H1 (cell line): ENCODE measurements at regions not wholly inside any gene's neighbourhood (a gene's known extent, or its start where the extent isn't known, plus 50 kb on each side); places are given as distances from the start of the nearest gene placed in this dataset.

Experiments used
- CTCF ChIA-PET: fragments of 300-600 bp; sonication (Branson Sonifier 250); formaldehyde crosslinking; loops from one replicate; lab custom pipeline; 2021; ENCODE audit not compliant: partially characterized antibody; lab: Charles Lee
- POLR2A ChIA-PET: fragments of 300-600 bp; sonication (Branson Sonifier 250); formaldehyde crosslinking; loops from one replicate; lab custom pipeline; 2021; ENCODE audit warnings: inconsistent platforms; ENCODE audit not compliant: partially characterized antibody; lab: Charles Lee
- DNase-seq, 2 experiments: peaks; one replicate each; pipeline versions ENCODE4 v3.0.0 to v3.0.0-alpha.2; 2010 to 2022; ENCODE audit warnings: low spot score in 2 of 2, low read depth in 1 of 2, mixed read lengths in 1 of 2
- FAIRE-seq: peaks from 2 replicates; lab custom pipeline; 2011; peaks lifted over from hg19 to GRCh38; lab: Jason Lieb, UNC
- H2AFZ ChIP-seq: 2 replicates; pipeline ENCODE4 v1.8.1; 2012; ENCODE audit warnings: low read length, inconsistent platforms
- H2AK5ac ChIP-seq: 2 replicates; pipeline ENCODE4 v1.6.1; 2013; ENCODE audit warnings: low read depth, low read length
- H2BK120ac ChIP-seq: replicated peaks from 2 replicates; pipeline ENCODE3; 2013; ENCODE audit warnings: low read depth, low read length, inconsistent platforms
- H2BK12ac ChIP-seq: 2 replicates; pipeline ENCODE4 v1.6.1; 2013; ENCODE audit warnings: low read depth, low read length
- H2BK15ac ChIP-seq: 2 replicates; pipeline ENCODE4 v1.6.1; 2013; ENCODE audit warnings: low read length
- H2BK20ac ChIP-seq: 2 replicates; pipeline ENCODE4 v1.6.1; 2013; ENCODE audit warnings: low read length
- H2BK5ac ChIP-seq: 2 replicates; pipeline ENCODE4 v1.6.1; 2013; ENCODE audit warnings: low read depth, low read length
- H3K14ac ChIP-seq: 2 replicates; pipeline ENCODE4 v1.6.1; 2013; ENCODE audit warnings: inconsistent platforms; ENCODE audit not compliant: insufficient read length
- H3K18ac ChIP-seq: 2 replicates; pipeline ENCODE4 v1.6.1; 2013; ENCODE audit warnings: low read length; ENCODE audit errors: extremely low read depth
- H3K23ac ChIP-seq: 2 replicates; pipeline ENCODE4 v1.6.1; 2013; ENCODE audit warnings: inconsistent platforms; ENCODE audit not compliant: insufficient read length
- H3K23me2 ChIP-seq: 2 replicates; pipeline ENCODE4 v1.6.1; 2013; ENCODE audit warnings: low read depth, low read length
- H3K27ac ChIP-seq: 2 replicates; pipeline ENCODE4 v1.6.1; 2011; ENCODE audit warnings: low read depth, low read length, inconsistent platforms
- H3K27me3 ChIP-seq, 4 experiments: replicated peaks in 1 of 4; 1 replicate in 1 of 4; 2 replicates in 3 of 4; pipeline versions ENCODE4 v1.6.1 to v1.8.1; 2011 to 2013; ENCODE audit warnings: low read length in 3 of 4, mild to moderate bottlenecking in 3 of 4, inconsistent platforms in 2 of 4, mixed read lengths in 2 of 4, moderate library complexity in 1 of 4; ENCODE audit not compliant: control insufficient read depth in 3 of 4, insufficient read depth in 3 of 4; ENCODE audit errors: extremely low read depth in 1 of 4
- H3K36me3 ChIP-seq, 4 experiments: 2 replicates each; pipeline versions ENCODE4 v1.6.1 to v1.8.1; 2011 to 2013; ENCODE audit warnings: mild to moderate bottlenecking in 4 of 4, low read length in 3 of 4, moderate library complexity in 2 of 4, control low read depth in 1 of 4, inconsistent platforms in 1 of 4; ENCODE audit not compliant: insufficient read depth in 4 of 4, control insufficient read depth in 2 of 4
- H3K4ac ChIP-seq: replicated peaks from 2 replicates; pipeline ENCODE3; 2013; ENCODE audit warnings: low read length, low read depth, mixed read lengths, inconsistent platforms; ENCODE audit not compliant: insufficient read length
- H3K4me1 ChIP-seq, 4 experiments: replicated peaks in 1 of 4; 1 replicate in 1 of 4; 2 replicates in 3 of 4; pipeline versions ENCODE4 v1.6.1 to v1.8.1; 2011 to 2013; ENCODE audit warnings: low read length in 3 of 4, inconsistent platforms in 2 of 4, mixed read lengths in 1 of 4; ENCODE audit not compliant: insufficient read depth in 4 of 4, control insufficient read depth in 3 of 4
- H3K4me2 ChIP-seq, 2 experiments: 2 replicates each; pipeline versions ENCODE4 v1.6.1 to v1.8.1; 2011 to 2013; ENCODE audit warnings: low read depth in 2 of 2, low read length in 2 of 2, control low read depth in 1 of 2, inconsistent platforms in 1 of 2, mild to moderate bottlenecking in 1 of 2; ENCODE audit not compliant: insufficient read depth in 1 of 2
- H3K4me3 ChIP-seq, 4 experiments: fragments of 200-600, 300-600 bp in 1 of 4; sonication (generic), shearing (Covaris generic), sonication (Bioruptor Twin) in 1 of 4; 2 replicates each; pipeline versions ENCODE4 v1.5.1 to v1.8.1; 2011 to 2016; ENCODE audit warnings: low read length in 4 of 4, low read depth in 3 of 4, control low read depth in 2 of 4, inconsistent platforms in 2 of 4, mild to moderate bottlenecking in 2 of 4, mixed read lengths in 1 of 4, moderate library complexity in 1 of 4; ENCODE audit not compliant: insufficient read depth in 2 of 4; ENCODE audit errors: extremely low read depth in 1 of 4
- H3K56ac ChIP-seq: replicated peaks from 2 replicates; pipeline ENCODE3; 2013; ENCODE audit warnings: low read depth, mild to moderate bottlenecking, mixed read lengths, low read length, inconsistent platforms; ENCODE audit not compliant: insufficient read length
- H3K79me1 ChIP-seq: 2 replicates; pipeline ENCODE4 v1.6.1; 2013; ENCODE audit warnings: low read depth, low read length, control low read depth
- H3K79me2 ChIP-seq, 2 experiments: 2 replicates each; pipeline versions ENCODE4 v1.6.1 to v1.8.1; 2012 to 2013; ENCODE audit warnings: low read length in 2 of 2, mild to moderate bottlenecking in 2 of 2, inconsistent platforms in 1 of 2; ENCODE audit not compliant: insufficient read depth in 2 of 2, control insufficient read depth in 1 of 2
- H3K9ac ChIP-seq, 4 experiments: replicated peaks in 1 of 4; 1 replicate in 1 of 4; 2 replicates in 3 of 4; pipeline versions ENCODE4 v1.6.1 to v1.8.1; 2011 to 2013; ENCODE audit warnings: low read depth in 3 of 4, low read length in 3 of 4, control low read depth in 2 of 4, mild to moderate bottlenecking in 2 of 4, moderate library complexity in 2 of 4, inconsistent platforms in 1 of 4; ENCODE audit errors: extremely low read depth in 1 of 4
- H3K9me3 ChIP-seq, 2 experiments: 2 replicates each; pipeline versions ENCODE4 v1.6.1 to v1.8.1; 2012 to 2013; ENCODE audit warnings: mild to moderate bottlenecking in 2 of 2, moderate library complexity in 2 of 2, control low read depth in 1 of 2, inconsistent platforms in 1 of 2, low read depth in 1 of 2, low read length in 1 of 2, mixed read lengths in 1 of 2; ENCODE audit not compliant: insufficient read depth in 2 of 2
- H4K20me1 ChIP-seq, 2 experiments: replicated peaks in 1 of 2; 2 replicates each; pipeline versions ENCODE3 to v1.8.1; 2011 to 2013; ENCODE audit warnings: inconsistent platforms in 2 of 2, low read length in 2 of 2, mild to moderate bottlenecking in 1 of 2; ENCODE audit not compliant: insufficient read depth in 2 of 2, control insufficient read depth in 1 of 2
- H4K5ac ChIP-seq: 2 replicates; pipeline ENCODE4 v1.6.1; 2013; ENCODE audit warnings: low read length, low read depth, mixed read lengths, inconsistent platforms; ENCODE audit not compliant: insufficient read length
- H4K8ac ChIP-seq: 2 replicates; pipeline ENCODE4 v1.8.0; 2013; ENCODE audit warnings: mild to moderate bottlenecking, moderate library complexity, low read length, inconsistent platforms; ENCODE audit not compliant: insufficient read depth; ENCODE audit errors: extremely low read depth
- H4K91ac ChIP-seq: replicated peaks from 2 replicates; pipeline ENCODE3; 2013; ENCODE audit warnings: low read length, mixed read lengths, inconsistent platforms; ENCODE audit not compliant: insufficient read length
- BCL11A ChIP-seq, 2 experiments: IDR thresholded peaks; one replicate each; pipeline ENCODE4 v1.6.1; 2011; ENCODE audit warnings: low read depth in 2 of 2, low read length in 2 of 2, mild to moderate bottlenecking in 2 of 2
- CBX8 ChIP-seq: fragments of 300-800, 300-1000 bp; sonication (generic); IDR thresholded peaks from 2 replicates; pipeline ENCODE4 v1.7.1; 2016; ENCODE audit warnings: low read depth, low read length, borderline replicate concordance
- CEBPB ChIP-seq: IDR thresholded peaks from 2 replicates; pipeline ENCODE4 v1.6.1; 2012; ENCODE audit warnings: low read depth, low read length
- EGR1 ChIP-seq: IDR thresholded peaks from 2 replicates; pipeline ENCODE4 v1.6.1; 2011; ENCODE audit warnings: low read depth, low read length, borderline replicate concordance
- JUN ChIP-seq: IDR thresholded peaks from 2 replicates; pipeline ENCODE4 v1.6.1; 2011; ENCODE audit warnings: low read depth, mild to moderate bottlenecking, improper control_type of control experiment, low read length
- PHF8 ChIP-seq: fragments of 200-600 bp; sonication (generic); conservative IDR thresholded peaks from 2 replicates; pipeline ENCODE4 v1.7.1; 2012; ENCODE audit warnings: low read depth, mild to moderate bottlenecking, inconsistent platforms, low read length, moderate library complexity
- POU5F1 ChIP-seq: IDR thresholded peaks from 2 replicates; pipeline ENCODE4 v1.6.1; 2011; ENCODE audit warnings: low read depth, mild to moderate bottlenecking, low read length, moderate library complexity
- RBBP5 ChIP-seq: IDR thresholded peaks from 2 replicates; pipeline ENCODE4 v1.7.1; 2012; ENCODE audit warnings: low read depth, mild to moderate bottlenecking, inconsistent platforms, low read length, moderate library complexity, borderline replicate concordance
- RXRA ChIP-seq: IDR thresholded peaks from 2 replicates; pipeline ENCODE4 v1.6.1; 2011; ENCODE audit warnings: low read depth, mild to moderate bottlenecking, low read length, moderate library complexity; ENCODE audit not compliant: insufficient read depth
- SAP30 ChIP-seq: fragments of 300-600 bp; sonication (generic); IDR thresholded peaks from 2 replicates; pipeline ENCODE4 v1.7.1; 2012; ENCODE audit warnings: low read length, moderate library complexity, mild to moderate bottlenecking, inconsistent platforms; ENCODE audit not compliant: insufficient read depth, insufficient replicate concordance
- SIN3A ChIP-seq, 2 experiments: IDR thresholded peaks in 1 of 2; conservative IDR thresholded peaks in 1 of 2; 2 replicates each; pipeline ENCODE4 v1.6.1; 2011 to 2012; ENCODE audit warnings: low read length in 2 of 2, improper control_type of control experiment in 1 of 2, low read depth in 1 of 2, mild to moderate bottlenecking in 1 of 2
- SIRT6 ChIP-seq: IDR thresholded peaks from one replicate; pipeline ENCODE4 v1.7.1; 2012; ENCODE audit warnings: low read length, inconsistent platforms
- TCF12 ChIP-seq: IDR thresholded peaks from 2 replicates; pipeline ENCODE4 v1.6.1; 2011; ENCODE audit warnings: low read depth, mild to moderate bottlenecking, low read length
- WGBS, 2 experiments: shearing (Covaris generic) in 1 of 2; methylation state at CpG; one replicate each; pipeline versions ENCODE4 v1.1.6 to v1.1.7; 2013 to 2015; ENCODE audit warnings: low lambda C conversion rate in 2 of 2, mixed read lengths in 2 of 2, inconsistent platforms in 1 of 2, low coverage in 1 of 2, missing lambda C conversion rate in 1 of 2; ENCODE audit not compliant: insufficient replicate concordance in 2 of 2, insufficient coverage in 1 of 2, insufficient read length in 1 of 2; ENCODE audit errors: extremely low coverage in 1 of 2, missing lambda C conversion rate in 1 of 2; 5-methylcytosine and 5-hydroxymethylcytosine counted together

DNA sequence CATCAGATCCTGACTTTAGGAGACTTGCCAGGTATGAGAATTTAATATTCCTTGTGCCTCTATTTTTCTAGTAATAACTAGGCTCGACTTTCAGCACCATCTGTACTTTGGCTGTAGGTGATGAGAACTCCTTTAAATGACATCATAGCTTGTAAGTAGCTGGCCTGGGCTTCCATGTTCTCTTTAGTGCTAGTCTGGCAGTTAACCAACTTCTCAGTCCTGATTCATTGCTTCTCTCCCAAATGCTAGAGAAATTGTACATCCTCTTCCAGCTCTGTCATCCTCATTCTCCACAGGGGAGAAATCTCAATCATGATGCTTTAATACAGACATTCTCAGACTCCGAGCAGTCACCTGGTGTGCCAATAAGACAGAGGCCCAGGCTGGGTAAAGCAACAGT, 143.5 kb upstream of the MOCS1 start:
- FAIRE-seq: no peak
- Histone ChIP-seq H3K56ac (no peak overlapping the region), H3K79me1 (no peaks in the 10 kb centered on the region), H3K18ac (no peak overlapping the region), H3K14ac (no peak overlapping the region), H3K4me2 (no peak overlapping the region), H3K4me3 (no peak overlapping the region), H3K4ac (no peak overlapping the region), H3K36me3 (no peaks in the 10 kb centered on the region), H3K27ac (no peak overlapping the region), H2BK20ac (no peak overlapping the region), H3K4me1 (no peaks in the 10 kb centered on the region), H4K20me1 (no peaks in the 10 kb centered on the region), H3K9ac (no peak overlapping the region), H2AFZ (no peak overlapping the region), H3K23me2 (no peaks in the 10 kb centered on the region), H3K27me3 (no peaks in the 10 kb centered on the region), H4K91ac (no peak overlapping the region), H2AK5ac (no peak overlapping the region), H4K8ac (no peak overlapping the region), H2BK5ac (no peak overlapping the region), H2BK12ac (no peak overlapping the region), H3K23ac (no peak overlapping the region), H3K9me3 (no peaks in the 10 kb centered on the region), H4K5ac (no peak overlapping the region), H2BK15ac (no peak overlapping the region), H2BK120ac (no peak overlapping the region), H3K79me2 (no peaks in the 10 kb centered on the region)
- ChIA-PET POLR2A (no interaction called here), CTCF (no interaction called here)
- WGBS, 2 experiments: 97% methylated on average over 2 of the region's 2 CpGs; no CpG with 5 or more reads in 1 of the 2 experiments
- no peak for DNase-seq
- no peak for TF ChIP-seq RXRA
- no peak for TF ChIP-seq PHF8
- TF ChIP-seq SAP30: no peak
- no peak for TF ChIP-seq SIRT6
- no peak for TF ChIP-seq CBX8
- no peak for TF ChIP-seq RBBP5
- no peak for TF ChIP-seq TCF12
- no peak for TF ChIP-seq SIN3A (conservative IDR thresholded peaks at IDR 0.05 in 1 of 2, IDR thresholded peaks at IDR 0.05 in 1 of 2; ENCODE audit: low read depth in 1 of 2, low read length in 2 of 2)
- TF ChIP-seq BCL11A (IDR thresholded peaks at IDR 0.05; ENCODE audit: low read depth in 2 of 2, low read length in 2 of 2): no peak
- no peak for TF ChIP-seq JUN
- TF ChIP-seq EGR1: no peak
- no peak for TF ChIP-seq POU5F1
- TF ChIP-seq CEBPB: no peak
